Retinal pigment epithelial cell (primary cell): ENCODE measurements at regions not wholly inside any gene's neighbourhood (a gene's known extent, or its start where the extent isn't known, plus 50 kb on each side); places are given as distances from the start of the nearest gene placed in this dataset.
"Not testable (repeated sequence)": the region's sequence is repeated elsewhere in the genome, so short reads cannot be mapped to it uniquely, and the experiment has no call there.

ENCODE experiments used
- DNase-seq: peaks from one replicate; pipeline ENCODE4 v3.0.0-alpha.2; 2010; ENCODE audit warnings: low read depth
- H3K4me3 ChIP-seq: 2 replicates; pipeline ENCODE4 v1.5.1; 2011; ENCODE audit warnings: mild to moderate bottlenecking, low read length, control low read depth, moderate library complexity
- TF ChIP-seq, protein P1 (sequence below): conservative IDR thresholded peaks from 2 replicates; pipeline ENCODE4 v1.5.1; 2011; ENCODE audit warnings: low read depth, low read length, control low read depth, inconsistent platforms

DNA sequence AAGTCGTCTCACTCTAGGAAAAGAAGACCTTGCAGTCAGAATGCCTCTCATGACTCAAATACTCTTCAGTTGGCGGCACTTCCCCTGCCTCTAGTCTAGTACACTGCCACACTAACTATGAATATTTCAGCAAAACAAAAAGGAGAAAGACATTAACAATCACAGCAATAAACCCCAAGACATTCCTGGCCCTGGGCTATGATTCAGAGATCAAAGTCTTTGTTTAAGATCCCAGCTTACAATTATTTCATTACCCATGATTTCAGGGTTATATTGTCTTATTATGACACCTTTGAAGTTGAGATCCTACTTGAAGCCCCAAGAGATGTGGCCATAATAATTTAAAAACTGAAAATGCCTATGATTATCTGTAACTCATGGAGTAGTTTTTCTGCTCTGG, 597.5 kb downstream of the REEP3 start:
- TF ChIP-seq, protein P1, sequence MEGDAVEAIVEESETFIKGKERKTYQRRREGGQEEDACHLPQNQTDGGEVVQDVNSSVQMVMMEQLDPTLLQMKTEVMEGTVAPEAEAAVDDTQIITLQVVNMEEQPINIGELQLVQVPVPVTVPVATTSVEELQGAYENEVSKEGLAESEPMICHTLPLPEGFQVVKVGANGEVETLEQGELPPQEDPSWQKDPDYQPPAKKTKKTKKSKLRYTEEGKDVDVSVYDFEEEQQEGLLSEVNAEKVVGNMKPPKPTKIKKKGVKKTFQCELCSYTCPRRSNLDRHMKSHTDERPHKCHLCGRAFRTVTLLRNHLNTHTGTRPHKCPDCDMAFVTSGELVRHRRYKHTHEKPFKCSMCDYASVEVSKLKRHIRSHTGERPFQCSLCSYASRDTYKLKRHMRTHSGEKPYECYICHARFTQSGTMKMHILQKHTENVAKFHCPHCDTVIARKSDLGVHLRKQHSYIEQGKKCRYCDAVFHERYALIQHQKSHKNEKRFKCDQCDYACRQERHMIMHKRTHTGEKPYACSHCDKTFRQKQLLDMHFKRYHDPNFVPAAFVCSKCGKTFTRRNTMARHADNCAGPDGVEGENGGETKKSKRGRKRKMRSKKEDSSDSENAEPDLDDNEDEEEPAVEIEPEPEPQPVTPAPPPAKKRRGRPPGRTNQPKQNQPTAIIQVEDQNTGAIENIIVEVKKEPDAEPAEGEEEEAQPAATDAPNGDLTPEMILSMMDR: no peak
- no peak overlapping the region for H3K4me3 ChIP-seq
- DNase-seq: no peak

DNA sequence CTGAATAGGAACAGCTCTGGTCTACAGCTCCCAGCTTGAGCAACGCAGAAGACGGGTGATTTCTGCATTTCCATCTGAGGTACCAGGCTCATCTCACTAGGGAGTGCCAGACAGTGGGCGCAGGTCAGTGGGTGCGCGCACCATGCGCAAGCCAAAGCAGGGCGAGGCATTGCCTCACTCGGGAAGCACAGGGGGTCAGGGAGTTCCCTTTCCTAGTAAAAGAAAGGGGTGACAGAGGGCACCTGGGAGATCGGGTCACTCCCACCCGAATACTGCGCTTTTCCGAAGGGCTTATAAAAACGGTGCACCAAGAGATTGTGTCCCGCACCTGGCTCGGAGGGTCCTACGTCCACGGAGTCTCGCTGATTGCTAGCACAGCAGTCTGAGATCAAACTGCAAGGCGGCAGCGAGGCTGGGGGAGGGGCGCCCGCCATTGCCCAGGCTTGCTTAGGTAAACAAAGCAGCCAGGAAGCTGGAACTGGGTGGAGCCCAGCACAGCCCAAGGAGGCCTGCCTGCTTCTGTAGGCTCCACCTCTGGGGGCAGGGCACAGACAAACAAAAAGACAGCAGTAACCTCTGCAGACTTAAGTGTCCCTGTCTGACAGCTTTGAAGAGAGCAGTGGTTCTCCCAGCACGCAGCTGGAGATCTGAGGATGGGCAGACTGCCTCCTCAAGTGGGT, 599.2 kb downstream of the REEP3 start:
- not testable (repeated sequence) for H3K4me3 ChIP-seq, DNase-seq

DNA sequence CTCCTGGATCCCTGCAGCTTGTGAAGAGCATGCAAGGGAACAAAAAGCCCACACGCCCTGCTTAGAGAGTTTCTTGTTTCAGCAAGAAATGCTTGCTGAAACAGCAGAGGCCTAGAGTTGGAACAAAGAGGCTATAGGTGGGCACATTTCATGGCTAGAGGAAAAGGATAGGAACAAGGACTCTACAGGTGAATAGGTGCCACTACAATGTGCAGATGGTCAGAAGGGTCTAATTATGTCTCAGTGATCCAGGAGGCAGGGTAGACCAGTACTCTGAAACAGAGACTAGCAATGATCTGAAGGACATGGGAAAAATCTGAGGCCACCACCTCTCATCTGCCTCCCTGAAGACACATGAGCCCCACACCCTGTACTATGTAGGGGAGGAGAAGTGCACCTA, 609.0 kb downstream of the REEP3 start:
- TF ChIP-seq, protein P1: no peak
- DNase-seq: no peak
- no peak overlapping the region for H3K4me3 ChIP-seq

DNA sequence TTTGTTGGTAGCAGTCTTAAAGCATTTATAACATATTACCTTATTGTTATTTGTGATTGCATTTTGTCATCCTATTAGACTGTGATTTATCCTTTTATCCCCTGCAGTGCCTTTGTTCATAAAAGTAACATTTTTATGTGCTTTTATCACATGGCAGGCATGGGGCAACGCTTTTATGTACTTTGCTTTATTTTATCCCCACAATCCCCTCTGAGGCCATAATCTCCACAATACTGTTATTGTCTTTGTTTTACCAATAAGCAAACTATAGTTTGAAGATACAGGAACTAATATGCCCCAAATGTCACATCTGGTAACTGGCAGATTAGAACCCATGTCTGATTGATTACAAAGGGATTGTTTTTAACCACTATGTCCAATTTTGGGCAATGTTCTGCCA, 613.5 kb downstream of the REEP3 start:
- TF ChIP-seq, protein P1: no peak
- no peak for DNase-seq
- H3K4me3 ChIP-seq: no peak overlapping the region

DNA sequence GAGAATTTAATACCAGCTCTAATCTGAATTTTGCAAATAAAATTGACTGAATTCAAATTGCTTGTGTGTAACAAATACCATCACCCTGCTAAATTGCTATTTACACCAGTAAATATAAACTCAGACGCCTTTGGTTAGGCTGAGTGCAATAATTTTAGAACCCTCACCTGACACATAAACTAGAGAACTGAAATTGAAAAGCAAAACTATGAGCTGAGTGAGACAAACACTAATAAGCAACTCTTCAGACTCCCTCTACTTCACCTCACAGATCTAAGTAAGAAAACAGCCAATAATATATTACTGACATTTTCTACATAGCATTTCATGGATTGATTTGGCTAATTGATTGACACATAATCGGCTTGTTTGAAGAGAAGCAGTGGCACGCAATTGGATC, 621.2 kb downstream of the REEP3 start:
- TF ChIP-seq, protein P1: no peak
- DNase-seq: no peak
- no peak overlapping the region for H3K4me3 ChIP-seq

DNA sequence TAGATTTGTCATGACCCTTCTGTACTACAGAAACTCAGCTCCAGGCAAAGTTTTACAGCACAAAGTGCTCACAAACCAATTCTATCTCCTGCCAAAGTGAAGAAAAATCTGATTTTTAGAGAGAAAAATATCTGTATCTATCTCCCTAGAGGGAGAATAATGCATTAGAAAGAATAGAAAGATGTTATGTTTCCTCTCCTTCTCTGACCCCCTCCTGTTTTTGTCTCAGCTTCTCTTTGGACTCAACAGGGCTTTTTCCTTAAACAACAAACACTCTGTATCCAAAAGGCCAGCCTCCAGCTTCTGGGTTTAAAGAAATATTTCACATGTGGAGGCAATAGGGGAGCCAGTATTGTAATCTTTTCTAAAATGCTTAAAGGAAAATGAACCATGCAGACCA, 627.4 kb downstream of the REEP3 start:
- no peak for DNase-seq
- TF ChIP-seq, protein P1: no peak
- H3K4me3 ChIP-seq: no peak overlapping the region

DNA sequence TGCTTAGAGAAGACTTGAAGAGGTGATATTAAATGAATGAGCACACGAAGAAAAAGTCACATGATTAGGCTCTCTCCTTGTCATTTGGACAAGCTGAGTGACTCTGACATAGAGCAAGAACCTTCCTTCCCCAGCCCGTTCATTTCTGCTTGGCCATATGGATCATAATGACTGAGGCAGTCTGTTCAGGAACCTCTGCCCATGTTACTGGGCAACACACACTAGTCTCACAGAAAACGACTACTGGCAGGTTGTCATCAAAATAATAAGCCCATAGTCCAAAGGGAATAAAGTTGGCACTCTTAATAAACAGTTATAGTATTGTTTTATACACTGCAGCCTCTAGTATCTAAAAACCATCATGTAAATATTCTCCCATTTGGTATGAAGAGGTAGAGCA, 635.0 kb downstream of the REEP3 start:
- DNase-seq: no peak
- TF ChIP-seq, protein P1: no peak

More for the DNA sequence above, 635.0 kb downstream of the REEP3 start:
- no peak overlapping the region for H3K4me3 ChIP-seq
